ENCODE measurements at regions not wholly inside any gene's neighbourhood (a gene's known extent, or its start where the extent isn't known, plus 50 kb on each side); places are given as distances from the start of the nearest gene placed in this dataset.

DNA sequence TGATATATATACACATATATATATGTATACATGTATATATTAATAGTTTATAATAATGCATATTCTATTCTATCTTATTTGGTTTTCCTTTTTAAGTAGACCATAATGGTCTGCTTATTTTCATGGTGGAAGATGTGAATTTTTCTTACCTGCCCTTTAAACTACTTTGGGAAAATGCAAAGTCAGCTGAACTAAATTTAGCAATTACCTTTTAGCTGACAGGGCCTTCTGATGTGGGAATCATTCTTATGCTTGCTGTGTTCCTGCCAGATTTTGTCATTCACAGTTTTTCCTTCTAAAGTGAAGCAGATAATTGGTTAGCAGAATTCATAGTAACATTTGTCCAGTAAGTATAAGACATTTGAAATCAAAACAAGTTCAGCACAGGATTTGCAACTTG is 63.2 kb upstream of the SAMSN1 start:
- Histone ChIP-seq H3K4me2 (ENCODE audit: low read length) (no peak overlapping the region), H3K27me3 (ENCODE audit: control insufficient read depth, low read length) (no peaks in the 10 kb centered on the region)

DNA sequence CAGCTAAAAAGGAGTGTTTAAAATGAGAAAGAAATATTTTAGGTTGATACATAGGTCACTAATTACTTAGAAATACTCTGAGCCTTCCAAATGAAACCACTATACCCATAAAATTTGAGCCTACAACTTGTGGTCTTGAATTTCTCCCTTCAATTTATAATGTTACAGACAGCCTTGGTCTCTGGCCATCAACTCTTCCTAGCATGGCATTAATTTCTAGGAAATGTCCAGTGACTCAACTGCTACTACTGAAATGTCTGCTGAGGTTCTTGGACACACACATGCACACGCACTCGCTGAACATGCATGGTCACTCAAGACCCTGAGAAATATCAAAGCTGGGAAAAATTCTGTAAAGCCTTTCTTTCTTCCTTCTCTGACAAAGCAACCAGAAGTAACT is 61.1 kb upstream of the SAMSN1 start:
- Histone ChIP-seq H3K4me2 (ENCODE audit: low read length) (no peak overlapping the region), H4K20me1 (ENCODE audit: control insufficient read depth, insufficient read depth, low read depth, low read length) (no peaks in the 10 kb centered on the region), H3K4me1 (ENCODE audit: control insufficient read depth, low read length) (no peaks in the 10 kb centered on the region), H3K79me2 (ENCODE audit: control insufficient read depth, low read length) (no peaks in the 10 kb centered on the region), H3K36me3 (ENCODE audit: control insufficient read depth, low read length) (no peaks in the 10 kb centered on the region), H3K27ac (ENCODE audit: low read depth, low read length) (no peak overlapping the region), H3K9me2 (replicated peaks; ENCODE audit: control insufficient read depth, low read length) (no peaks in the 10 kb centered on the region), H3F3A (ENCODE audit: control insufficient read depth, insufficient read depth) (no peaks in the 10 kb centered on the region), H3K27me3 (ENCODE audit: control insufficient read depth, low read length) (no peaks in the 10 kb centered on the region), H3K9me3 (ENCODE audit: control insufficient read depth, insufficient read depth, low read length) (no peaks in the 10 kb centered on the region), H3K4me3 (ENCODE audit: low read length) (no peak overlapping the region)
- TF ChIP-seq, protein P1, sequence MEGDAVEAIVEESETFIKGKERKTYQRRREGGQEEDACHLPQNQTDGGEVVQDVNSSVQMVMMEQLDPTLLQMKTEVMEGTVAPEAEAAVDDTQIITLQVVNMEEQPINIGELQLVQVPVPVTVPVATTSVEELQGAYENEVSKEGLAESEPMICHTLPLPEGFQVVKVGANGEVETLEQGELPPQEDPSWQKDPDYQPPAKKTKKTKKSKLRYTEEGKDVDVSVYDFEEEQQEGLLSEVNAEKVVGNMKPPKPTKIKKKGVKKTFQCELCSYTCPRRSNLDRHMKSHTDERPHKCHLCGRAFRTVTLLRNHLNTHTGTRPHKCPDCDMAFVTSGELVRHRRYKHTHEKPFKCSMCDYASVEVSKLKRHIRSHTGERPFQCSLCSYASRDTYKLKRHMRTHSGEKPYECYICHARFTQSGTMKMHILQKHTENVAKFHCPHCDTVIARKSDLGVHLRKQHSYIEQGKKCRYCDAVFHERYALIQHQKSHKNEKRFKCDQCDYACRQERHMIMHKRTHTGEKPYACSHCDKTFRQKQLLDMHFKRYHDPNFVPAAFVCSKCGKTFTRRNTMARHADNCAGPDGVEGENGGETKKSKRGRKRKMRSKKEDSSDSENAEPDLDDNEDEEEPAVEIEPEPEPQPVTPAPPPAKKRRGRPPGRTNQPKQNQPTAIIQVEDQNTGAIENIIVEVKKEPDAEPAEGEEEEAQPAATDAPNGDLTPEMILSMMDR (IDR thresholded peaks at IDR 0.05; ENCODE audit: low read depth, low read length, poor library complexity, severe bottlenecking), result no peak
- no peak for TF ChIP-seq EZH2phosphoT487 (IDR thresholded peaks at IDR 0.05; ENCODE audit: borderline replicate concordance, low read length)

More for the DNA sequence above, 63.2 kb upstream of the SAMSN1 start:
- Histone ChIP-seq H3K9me3 (ENCODE audit: control insufficient read depth, insufficient read depth, low read length) (no peaks in the 10 kb centered on the region), H4K20me1 (ENCODE audit: control insufficient read depth, insufficient read depth, low read depth, low read length) (no peaks in the 10 kb centered on the region), H3K4me3 (ENCODE audit: low read length) (no peak overlapping the region), H3F3A (ENCODE audit: control insufficient read depth, insufficient read depth) (no peaks in the 10 kb centered on the region), H3K4me1 (ENCODE audit: control insufficient read depth, low read length) (no peaks in the 10 kb centered on the region), H3K36me3 (ENCODE audit: control insufficient read depth, low read length) (no peaks in the 10 kb centered on the region), H3K9me2 (replicated peaks; ENCODE audit: control insufficient read depth, low read length) (no peaks in the 10 kb centered on the region), H3K79me2 (ENCODE audit: control insufficient read depth, low read length) (no peaks in the 10 kb centered on the region), H3K27ac (ENCODE audit: low read depth, low read length) (no peak overlapping the region)
- TF ChIP-seq, protein P1 (IDR thresholded peaks at IDR 0.05; ENCODE audit: low read depth, low read length, poor library complexity, severe bottlenecking), result no peak
- TF ChIP-seq EZH2phosphoT487 (IDR thresholded peaks at IDR 0.05; ENCODE audit: borderline replicate concordance, low read length), result no peak

DNA sequence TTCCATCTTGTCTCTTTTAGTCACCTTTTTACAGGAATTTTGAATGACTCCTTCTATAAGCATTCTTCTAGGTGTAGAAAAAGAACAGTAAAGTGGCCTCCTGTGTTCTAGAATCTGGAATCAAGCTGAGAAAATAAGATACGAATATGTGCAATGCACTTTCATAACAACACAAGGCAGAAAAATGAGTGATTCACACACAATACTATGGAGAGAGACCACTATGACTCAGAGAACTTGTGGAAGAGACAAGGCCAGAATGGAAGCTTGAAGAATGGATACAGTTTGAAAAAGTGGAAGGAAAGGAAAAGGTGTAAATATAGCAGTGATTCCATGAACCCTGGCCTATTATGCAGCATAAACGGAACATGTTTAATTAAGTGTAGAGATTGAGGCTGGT is 57.1 kb upstream of the SAMSN1 start:
- Histone ChIP-seq H3K4me1 (ENCODE audit: control insufficient read depth, low read length) (no peaks in the 10 kb centered on the region), H3K9me2 (replicated peaks; ENCODE audit: control insufficient read depth, low read length) (no peaks in the 10 kb centered on the region), H3K4me3 (ENCODE audit: low read length) (no peak overlapping the region), H3K36me3 (ENCODE audit: control insufficient read depth, low read length) (no peaks in the 10 kb centered on the region), H3K27me3 (ENCODE audit: control insufficient read depth, low read length) (no peaks in the 10 kb centered on the region), H3F3A (ENCODE audit: control insufficient read depth, insufficient read depth) (no peaks in the 10 kb centered on the region), H3K9me3 (ENCODE audit: control insufficient read depth, insufficient read depth, low read length) (no peaks in the 10 kb centered on the region), H3K27ac (ENCODE audit: low read depth, low read length) (no peak overlapping the region), H3K4me2 (ENCODE audit: low read length) (no peak overlapping the region), H4K20me1 (ENCODE audit: control insufficient read depth, insufficient read depth, low read depth, low read length) (no peaks in the 10 kb centered on the region), H3K79me2 (ENCODE audit: control insufficient read depth, low read length) (no peaks in the 10 kb centered on the region)
- TF ChIP-seq EZH2phosphoT487 (IDR thresholded peaks at IDR 0.05; ENCODE audit: borderline replicate concordance, low read length), result no peak
- TF ChIP-seq, protein P1 (IDR thresholded peaks at IDR 0.05; ENCODE audit: low read depth, low read length, poor library complexity, severe bottlenecking), result no peak
